Nucleus accumbens (tissue), 56 donors: ENCODE measurements at regions not wholly inside any gene's neighbourhood (a gene's known extent, or its start where the extent isn't known, plus 50 kb on each side); places are given as distances from the start of the nearest gene placed in this dataset.

Experiments used
- DNase-seq, 56 donors: peaks; one replicate each; lab custom pipeline; 2025; lab: John Stamatoyannopoulos, UW

DNA sequence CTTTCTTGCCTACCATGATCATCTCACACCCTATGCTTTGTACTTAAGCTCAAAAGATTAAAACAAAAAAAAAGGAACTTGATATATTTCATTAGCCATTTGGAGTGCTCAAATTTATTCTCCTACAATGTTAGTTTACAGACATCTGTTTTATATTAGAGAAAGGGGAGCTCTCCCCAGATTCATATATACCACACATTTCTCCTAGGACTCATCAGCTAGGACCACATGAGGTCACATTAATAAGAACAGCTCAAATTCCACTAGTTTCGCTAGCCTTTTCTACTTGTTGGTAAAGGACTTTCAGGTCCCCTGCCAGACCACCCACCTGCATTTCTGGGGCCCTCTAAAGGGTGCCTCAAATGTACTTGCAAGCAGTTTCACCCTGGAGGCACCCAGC, 151.2 kb upstream of the MMADHC start:
- DNase-seq, result no peak

DNA sequence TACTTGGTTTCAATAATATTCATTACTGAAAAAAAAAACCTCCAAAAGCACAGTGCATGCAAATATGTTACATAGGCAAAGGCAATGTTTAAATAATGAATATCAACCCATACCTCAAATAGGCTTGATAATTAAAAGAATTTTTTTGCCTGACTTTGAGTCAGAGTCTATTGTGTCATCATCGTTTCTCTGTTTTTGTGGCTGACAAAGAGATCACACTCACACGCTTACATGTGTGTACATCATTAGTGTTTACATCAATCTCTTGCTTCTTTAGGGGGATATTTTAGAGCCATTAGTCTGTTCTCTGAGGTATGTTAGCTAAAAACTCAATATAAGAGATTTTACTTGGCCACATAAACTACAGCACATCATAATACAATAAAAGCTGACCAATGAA, 150.3 kb upstream of the MMADHC start:
- DNase-seq, result no peak

DNA sequence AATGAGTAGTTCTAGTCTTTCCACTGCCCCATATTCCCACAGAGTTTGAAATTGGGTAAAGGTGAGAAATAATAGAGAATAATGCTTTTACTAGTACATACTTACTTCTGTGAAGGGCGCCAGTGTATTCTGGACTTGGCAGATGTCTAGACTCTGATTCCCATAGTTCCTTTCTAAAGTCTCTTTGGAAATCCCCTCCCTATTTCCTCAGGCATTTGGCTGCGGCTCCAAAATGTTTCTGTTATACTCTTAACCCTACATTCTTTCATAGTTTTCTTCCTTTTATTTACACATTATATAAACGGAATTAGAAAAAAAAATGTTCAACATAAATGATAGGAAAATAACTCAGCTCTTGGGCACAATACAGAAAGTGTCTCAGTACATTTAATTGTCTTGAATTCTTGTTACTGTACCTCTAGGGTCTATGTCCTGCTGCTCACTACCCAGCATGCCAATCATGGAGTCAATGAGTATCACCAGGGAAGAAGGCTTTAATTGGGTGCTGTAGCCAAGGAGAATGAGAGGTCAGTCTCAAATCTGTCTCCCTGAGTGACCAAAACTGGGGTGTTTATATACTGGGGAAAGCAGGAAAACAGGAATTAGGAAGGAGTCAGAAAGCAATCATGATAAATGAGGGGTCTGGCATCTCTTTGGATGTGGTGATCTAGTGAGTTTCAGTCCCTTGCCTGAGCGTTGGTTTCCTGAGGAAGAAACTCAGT, 147.8 kb upstream of the MMADHC start:
- DNase-seq, result no peak

DNA sequence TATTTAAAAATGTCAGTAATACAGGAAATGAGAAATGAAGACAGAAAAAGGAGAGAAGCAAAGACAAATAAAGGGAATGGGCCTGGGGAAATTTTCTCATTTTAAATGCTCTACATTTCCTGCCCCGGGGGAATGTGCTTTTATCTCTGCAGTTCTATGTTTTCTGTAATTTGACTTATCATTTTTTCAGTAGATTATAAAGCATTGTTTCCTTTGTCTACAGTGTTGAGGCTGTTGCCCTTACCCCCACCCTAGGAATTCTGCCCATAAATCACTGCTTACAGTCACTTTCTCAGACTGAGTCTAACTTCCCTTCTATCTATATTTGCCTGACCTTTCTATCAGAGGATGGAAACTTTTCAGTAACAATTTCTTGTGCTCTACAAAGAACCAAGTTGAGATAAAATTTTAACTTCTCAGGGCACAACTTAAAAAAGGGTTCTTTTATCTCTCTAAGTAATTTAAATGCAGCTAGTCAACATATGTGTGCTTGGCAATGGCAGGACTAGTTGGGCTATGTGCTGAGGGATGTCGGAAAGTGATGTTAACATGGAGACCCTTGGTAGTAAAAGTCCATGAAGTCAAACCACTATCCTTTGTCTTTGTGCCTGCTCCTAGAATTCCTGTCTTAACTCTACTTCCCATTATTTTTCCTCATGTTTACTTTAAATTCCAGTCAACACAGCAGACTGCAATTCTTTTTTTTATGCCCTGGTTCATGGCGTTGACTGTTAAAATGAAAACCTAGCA, 146.5 kb upstream of the MMADHC start:
- DNase-seq, result no peak

DNA sequence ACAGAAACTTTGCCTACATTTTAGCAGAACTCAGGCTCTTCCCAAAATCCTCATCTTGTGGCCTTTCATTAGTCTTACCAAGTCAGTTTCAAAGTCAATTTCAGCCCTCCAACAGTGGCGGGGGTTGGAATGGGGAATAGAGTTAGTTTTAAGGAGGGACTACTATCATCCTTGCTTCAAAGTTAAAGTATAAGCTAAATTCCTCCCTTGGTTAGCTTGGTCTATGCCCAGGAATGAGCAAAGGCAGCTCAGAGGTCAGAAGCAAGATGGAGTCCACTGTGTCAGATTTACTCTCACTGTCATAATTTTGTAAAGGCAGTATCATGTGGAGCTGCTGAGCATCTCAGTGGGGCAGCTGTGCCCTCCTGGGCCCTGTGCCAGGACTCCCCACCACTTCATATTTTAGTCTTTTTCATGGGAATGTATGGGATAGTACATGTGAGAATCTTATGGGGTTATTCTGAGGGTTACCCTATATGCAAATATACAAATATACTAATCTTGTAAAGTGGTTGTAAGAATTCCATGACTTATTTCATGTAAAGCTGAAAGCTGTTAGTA, 145.2 kb upstream of the MMADHC start:
- no peak for DNase-seq

DNA sequence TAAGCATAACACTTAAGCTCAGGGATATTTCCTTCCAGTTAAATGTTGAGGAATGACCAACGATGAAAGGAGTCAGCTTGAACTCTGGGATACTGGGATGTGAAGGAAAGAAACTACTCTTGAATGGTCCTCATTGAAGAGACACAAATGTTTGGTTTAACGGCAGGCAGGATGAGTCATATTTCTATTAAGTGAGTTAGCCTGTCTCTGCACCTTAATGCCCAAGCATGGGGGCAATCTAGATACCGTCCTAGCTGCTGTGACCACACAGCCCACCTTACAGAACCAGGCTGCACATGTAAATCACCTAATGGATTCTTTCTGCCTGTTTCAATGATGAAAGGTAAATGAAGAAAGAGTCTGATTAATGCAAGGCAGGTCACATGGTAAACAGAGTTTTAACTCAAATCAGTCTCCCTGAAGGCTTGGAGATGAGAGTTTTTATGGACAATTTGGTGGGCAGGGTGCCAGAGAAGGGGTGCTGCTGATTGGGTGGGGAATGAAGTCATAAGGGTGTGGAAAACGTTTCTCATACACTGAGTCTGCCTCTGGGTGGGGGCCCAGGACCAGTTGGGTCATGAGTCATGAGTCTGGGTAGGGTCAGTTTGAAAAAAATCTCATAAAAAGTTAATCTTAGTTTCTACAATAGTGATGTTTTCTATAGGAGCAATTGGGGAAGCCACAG, 144.6 kb upstream of the MMADHC start:
- DNase-seq, result no peak

DNA sequence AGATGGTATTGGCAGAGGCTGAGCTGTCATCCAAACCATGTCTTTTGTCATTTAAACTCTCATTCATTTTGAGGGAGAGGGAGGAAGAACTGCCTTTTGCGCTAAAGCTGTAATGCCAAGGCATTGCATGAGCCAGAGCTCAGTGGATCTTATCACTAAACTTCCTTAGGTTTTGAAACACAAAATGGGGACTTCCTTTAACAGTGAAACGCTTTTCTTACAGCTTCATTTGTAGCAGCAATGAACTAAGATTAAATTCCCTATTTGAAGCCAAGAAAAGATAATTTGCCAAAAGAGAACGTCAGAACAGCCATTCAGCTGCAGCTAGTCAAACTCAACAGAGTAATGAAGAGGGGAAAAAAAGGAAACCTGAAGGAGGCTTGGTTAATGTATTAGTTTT, 143.5 kb upstream of the MMADHC start:
- no peak for DNase-seq

DNA sequence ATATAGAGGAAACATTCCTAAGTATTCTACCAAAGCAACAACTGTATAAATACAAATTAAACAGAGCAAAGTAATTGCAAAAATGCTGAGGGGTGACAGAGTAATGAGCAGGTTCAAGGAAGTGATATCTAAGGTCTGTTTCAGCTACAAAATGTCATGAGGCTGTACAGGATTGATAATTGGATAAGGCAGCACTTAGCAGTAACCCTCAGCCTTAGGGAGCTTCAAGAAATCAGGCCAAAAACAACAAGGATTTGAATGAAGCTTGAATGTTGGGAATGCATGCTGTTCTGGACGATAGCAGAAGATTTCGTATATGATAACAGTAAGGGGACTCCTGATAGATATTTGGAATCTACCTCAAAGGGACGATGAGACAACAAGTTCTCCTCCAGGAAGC, 142.0 kb upstream of the MMADHC start:
- no peak for DNase-seq

DNA sequence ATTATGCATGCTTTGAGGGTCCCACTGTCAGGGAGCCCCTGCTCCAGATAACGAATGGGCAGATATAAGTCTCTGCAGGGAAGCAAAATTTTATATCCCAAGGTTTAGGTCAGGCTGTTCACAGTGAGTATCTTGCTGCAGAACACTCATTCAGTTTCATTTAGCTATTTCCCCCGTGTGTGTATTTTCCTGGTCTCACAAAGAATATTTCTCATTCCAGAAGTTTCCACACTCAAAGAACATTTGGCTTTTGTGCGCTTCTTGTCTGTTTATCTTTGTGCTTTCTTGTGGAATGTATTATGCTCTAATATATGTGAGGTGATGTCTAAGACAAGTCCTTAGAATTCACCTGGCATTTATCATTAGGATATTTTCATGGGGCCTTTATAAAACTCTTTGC, 140.4 kb upstream of the MMADHC start:
- DNase-seq, result no peak

DNA sequence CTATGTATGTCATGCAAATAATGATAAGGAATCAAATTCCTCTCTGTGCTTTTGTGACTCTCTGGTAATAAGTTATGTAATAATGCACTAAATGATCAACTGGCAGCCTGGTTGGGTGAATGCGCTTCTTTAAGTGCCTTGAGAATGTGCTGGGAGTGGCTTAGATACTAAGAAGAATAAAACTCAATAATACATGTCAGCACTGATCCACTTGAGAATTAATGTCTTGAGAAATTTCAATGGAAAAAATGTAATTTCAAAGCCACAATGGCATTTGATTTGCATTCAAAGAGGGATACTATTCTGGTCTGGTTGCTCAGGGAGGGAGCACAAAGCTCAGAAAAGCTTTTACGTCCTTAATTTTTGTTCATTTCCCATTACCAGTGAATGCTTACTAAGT, 137.7 kb upstream of the MMADHC start:
- no peak for DNase-seq

DNA sequence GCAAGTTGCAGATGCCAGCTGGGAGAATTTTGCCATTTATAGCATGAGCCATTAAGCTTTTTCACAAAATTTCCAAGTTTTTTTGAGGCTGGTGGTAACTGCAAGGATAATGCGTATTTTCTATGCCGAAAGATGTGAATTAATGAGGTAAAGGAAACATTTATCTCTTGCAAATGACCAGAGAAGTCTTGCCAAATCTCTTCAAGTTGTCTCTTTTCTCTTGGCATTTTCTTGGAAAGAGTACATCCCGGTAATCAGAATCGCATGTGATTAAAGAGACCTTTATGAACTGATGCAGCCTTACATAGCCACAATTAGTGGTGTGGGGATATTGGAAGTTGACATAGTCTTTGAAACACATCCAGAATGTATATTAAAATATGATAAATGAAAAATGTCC, 136.5 kb upstream of the MMADHC start:
- DNase-seq, result no peak

DNA sequence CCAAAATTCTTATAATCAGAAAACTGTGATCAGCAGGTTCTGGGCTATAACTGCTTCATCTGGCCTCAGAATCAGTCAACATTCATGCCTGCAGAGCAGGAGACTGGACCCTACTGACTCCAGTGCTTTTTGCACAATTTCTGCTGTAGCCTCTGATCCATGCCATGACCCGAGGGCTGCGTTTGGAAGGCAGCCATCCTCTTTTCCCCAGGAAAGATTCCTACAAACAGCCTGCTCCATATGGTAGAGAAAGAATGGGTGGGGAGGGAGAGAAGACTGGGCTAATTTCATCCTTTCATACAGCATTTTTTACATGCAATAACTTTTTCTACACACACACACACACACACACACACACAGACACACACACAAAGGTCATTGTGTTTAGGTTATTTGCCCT, 133.0 kb upstream of the MMADHC start:
- no peak for DNase-seq

DNA sequence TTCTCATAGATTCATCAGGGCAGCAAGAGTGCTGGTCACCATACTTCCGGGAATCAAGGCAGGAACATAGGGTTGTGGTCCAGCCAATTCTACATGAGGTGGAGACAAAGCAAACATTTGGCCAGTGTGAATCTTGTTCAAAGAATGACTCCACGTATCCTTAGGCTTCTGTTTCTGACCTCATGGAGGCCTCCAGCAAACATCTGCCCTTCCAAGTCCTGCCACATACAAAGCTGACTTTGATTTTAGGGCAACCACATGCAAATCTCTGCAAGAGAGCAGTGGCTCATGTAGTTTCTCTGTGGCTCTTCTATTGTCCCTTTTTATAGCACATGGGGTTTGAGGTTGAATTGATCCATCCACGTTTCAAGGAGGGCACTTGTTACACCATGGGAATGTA, 132.1 kb upstream of the MMADHC start:
- DNase-seq, result no peak

DNA sequence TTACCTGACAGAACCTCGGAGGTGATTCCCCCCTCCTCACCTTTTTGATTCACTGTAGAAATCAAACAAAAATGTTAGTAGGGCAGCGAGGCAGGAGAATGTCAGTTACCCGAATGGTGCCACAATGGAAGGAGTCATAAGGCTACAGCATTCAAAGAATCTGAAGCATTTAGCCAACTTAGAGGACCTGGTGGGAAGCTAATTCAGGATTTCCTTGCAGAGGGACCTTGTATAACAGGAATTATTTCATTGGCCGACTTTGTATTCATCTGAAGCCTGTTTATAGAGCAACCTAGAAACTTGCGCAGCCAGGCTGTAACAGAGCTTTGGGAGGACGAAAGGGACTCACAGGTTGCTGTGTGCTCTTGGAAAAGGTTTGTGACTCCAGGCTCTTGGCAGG, 129.1 kb upstream of the MMADHC start:
- DNase-seq, result no peak

DNA sequence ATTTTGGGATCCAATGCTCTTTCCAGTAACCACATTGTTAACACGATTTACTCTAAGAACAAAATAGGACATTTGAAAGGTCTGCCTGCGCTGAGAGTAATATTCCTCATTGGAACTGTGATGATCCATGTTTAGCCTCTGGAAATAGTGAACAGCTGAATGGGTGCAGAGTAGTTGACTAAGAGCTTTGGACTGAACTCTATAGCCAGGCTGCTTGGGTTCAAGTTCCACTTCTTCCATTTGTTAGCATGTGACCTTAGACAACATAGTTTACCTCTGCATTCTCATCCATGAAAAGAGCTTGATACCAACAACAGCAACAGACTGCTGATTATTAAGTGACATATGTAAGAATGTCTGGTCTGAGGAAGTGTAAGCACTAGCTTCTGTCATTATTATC, 128.3 kb upstream of the MMADHC start:
- no peak for DNase-seq

DNA sequence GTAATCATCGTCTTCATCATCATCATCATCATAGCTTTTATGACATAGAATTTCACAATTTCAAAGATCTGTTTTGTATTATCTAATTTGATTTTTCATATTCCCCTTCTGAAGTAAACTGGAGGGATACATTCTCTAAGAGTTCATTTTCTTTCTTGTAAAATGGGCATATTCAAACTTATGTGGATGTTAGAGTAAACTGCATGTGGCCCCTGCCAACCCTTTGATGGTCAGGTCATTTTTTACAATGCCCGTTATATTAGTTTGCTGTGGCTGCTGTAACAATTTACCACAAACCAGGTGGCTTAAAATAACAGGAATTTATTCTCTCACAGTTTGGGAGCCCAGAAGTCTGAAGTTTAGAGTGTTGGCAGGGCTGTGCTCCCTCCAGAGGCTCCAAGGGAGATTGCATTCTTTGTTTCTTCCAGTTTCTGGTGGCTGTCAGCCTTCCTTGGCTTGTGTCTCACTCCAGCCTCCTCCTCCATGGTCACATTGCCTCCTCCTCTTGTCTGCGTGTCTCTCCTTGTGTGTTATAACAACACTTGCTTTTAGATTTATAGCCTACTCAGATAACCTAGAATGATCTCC, 127.5 kb upstream of the MMADHC start:
- DNase-seq, result no peak

DNA sequence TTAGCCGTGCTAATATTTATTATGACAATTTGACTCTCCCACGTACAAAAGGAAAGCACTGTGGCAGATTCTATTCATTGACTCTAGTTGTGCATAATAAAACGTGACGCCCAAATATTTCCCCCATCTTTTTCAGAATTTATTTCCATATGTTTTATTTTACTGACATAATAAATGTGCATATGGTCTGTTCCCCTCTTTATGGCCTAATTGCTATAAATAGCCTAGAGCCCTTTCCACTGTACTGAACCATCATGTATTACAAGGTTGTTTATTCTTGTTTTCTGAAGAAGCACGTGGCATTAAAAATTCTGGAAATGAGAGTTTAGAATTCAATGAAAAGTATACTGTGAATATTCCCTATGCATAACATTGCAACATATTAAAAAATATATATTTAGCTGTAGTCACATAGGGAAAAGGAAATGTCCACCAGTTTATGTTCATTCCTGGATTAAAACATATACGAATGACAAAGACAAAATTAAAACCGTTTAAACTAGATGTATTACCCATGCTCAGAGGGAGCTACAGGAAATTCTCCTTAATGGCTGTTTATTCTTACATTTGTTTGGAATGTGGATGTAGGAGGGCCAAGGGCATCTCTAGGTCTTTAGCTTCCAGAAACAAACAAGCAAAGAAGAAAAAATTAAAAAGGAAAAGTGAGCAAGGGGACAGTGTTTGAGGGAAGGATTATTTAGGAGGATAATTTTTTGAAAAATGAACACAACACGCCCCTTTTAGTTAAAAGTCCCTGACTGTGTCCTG, 122.1 kb upstream of the MMADHC start:
- DNase-seq, result no peak

DNA sequence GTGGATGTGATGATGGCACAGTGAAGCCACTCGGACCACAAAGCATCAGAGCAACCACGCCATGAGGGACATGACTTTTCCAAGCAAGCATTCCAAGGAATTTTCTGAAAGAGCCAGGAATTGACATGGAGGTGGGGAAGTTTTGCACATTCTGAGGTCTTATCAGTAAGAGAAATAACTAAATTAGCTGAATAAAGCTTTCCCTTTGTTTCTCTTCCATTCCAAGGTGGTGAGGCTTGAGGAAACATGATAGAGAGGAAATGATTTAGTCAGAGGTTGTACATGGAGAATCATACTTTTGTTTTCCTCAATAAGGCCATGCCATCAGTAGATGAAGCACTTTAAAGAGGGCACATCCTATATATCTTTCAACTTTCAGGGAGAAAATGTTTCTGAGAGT, 115.7 kb upstream of the MMADHC start:
- DNase-seq, result no peak

DNA sequence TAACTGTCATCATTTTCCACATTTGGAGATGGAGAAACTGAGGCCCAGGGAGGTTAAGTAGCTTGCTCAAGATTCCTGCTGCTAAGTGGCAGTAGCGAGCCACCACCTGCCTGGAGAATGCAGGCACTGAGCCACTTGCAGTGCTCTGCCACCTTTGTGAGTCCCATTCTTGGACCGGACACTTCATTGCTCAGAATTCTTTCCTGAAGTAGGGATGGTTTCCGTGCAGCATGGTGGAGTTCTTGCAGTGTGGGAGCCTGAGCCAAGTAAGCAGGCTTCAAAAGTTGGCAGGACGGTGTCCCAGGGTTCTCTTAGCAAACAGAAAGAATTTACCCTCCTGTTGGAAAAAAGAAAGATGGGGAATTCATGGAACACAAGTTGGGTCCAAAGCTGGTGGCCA, 115.0 kb upstream of the MMADHC start:
- DNase-seq, result peak in 1 of 56 donors; percentile 6

DNA sequence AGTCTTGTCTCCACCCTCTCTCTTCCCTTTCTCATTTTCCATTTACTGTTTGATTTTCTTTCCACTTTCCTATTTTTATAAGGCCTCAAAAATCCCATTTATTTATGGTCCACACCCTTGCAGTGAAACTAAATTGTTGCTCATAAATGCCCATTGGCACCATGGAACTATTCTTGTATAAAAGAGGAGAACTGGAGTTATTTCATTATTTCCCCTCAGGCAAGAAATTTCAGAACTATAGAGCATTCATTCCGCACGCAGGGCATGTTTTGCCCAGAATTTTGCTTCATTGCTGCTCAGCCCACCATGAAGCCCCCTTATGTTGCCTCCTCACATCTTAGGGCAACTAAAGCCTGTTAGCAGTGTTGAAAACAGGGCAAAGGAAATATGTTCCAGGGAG, 113.7 kb upstream of the MMADHC start:
- no peak for DNase-seq
